HFFc6 (cell line): ENCODE measurements at regions not wholly inside any gene's neighbourhood (a gene's known extent, or its start where the extent isn't known, plus 50 kb on each side); places are given as distances from the start of the nearest gene placed in this dataset.
A peak's percentile ranks its signal among the peaks of the same experiment; 100 is the strongest.

Experiments used
- DNase-seq: peaks from one replicate; pipeline ENCODE4 v3.0.0-alpha.2; 2018
- H3K27ac Mint-ChIP-seq: 2 replicates; pipeline ENCODE4 v1.8.0; 2020; ENCODE audit warnings: mild to moderate bottlenecking, mixed read lengths
- H3K27me3 Mint-ChIP-seq: 2 replicates; pipeline ENCODE4 v1.8.0; 2021; ENCODE audit warnings: mild to moderate bottlenecking, moderate library complexity, mixed read lengths; ENCODE audit not compliant: insufficient read depth
- H3K36me3 Mint-ChIP-seq: 2 replicates; pipeline ENCODE4 v1.8.0; 2021; ENCODE audit warnings: low read depth, mixed read lengths
- H3K4me1 Mint-ChIP-seq: 2 replicates; pipeline ENCODE4 v1.8.0; 2020; ENCODE audit warnings: low read depth, mixed read lengths
- H3K4me3 Mint-ChIP-seq: 2 replicates; pipeline ENCODE4 v1.8.0; 2020; ENCODE audit warnings: mild to moderate bottlenecking, moderate library complexity, mixed read lengths
- H3K9me3 Mint-ChIP-seq: 2 replicates; pipeline ENCODE4 v1.8.0; 2020; ENCODE audit warnings: mild to moderate bottlenecking, mixed read lengths
- TF ChIP-seq, protein P1 (sequence below): fragments of 200-600 bp; sonication (generic); IDR thresholded peaks from 2 replicates; pipeline ENCODE4 v1.5.0; 2021; ENCODE audit warnings: antibody characterized with exemption, mild to moderate bottlenecking

DNA sequence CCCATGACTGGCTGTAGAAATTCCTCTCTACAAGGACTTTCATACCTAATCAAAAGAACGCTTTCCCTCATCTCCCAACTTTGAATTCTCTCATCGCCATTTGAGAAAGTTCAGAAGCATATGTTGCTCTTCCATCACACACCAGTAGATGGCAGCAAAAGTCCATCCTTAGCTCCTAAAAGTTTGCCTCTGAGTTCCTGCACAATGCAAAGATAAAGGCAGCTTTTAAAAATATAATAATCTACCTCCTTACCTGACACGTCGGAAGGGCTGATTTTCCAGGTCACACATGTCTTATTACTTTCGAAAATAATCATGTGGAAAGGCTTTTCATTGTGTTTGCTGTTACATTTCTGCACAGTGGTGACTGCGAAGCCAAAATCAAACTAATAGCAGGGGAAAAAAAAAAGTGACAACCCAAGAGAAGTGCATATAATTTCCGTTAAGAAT is 456.7 kb upstream of the SEL1L start:
- no peaks in the 10 kb centered on the region for H3K4me1 Mint-ChIP-seq
- H3K9me3 Mint-ChIP-seq: peaks cover 7% of the 10 kb centered on the region
- no peak overlapping the region for H3K4me3 Mint-ChIP-seq
- TF ChIP-seq, protein P1, sequence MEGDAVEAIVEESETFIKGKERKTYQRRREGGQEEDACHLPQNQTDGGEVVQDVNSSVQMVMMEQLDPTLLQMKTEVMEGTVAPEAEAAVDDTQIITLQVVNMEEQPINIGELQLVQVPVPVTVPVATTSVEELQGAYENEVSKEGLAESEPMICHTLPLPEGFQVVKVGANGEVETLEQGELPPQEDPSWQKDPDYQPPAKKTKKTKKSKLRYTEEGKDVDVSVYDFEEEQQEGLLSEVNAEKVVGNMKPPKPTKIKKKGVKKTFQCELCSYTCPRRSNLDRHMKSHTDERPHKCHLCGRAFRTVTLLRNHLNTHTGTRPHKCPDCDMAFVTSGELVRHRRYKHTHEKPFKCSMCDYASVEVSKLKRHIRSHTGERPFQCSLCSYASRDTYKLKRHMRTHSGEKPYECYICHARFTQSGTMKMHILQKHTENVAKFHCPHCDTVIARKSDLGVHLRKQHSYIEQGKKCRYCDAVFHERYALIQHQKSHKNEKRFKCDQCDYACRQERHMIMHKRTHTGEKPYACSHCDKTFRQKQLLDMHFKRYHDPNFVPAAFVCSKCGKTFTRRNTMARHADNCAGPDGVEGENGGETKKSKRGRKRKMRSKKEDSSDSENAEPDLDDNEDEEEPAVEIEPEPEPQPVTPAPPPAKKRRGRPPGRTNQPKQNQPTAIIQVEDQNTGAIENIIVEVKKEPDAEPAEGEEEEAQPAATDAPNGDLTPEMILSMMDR: peak; percentile 87
- no peaks in the 10 kb centered on the region for H3K36me3 Mint-ChIP-seq
- peak; percentile 22 for DNase-seq
- H3K27ac Mint-ChIP-seq: no peak overlapping the region
- no peaks in the 10 kb centered on the region for H3K27me3 Mint-ChIP-seq

DNA sequence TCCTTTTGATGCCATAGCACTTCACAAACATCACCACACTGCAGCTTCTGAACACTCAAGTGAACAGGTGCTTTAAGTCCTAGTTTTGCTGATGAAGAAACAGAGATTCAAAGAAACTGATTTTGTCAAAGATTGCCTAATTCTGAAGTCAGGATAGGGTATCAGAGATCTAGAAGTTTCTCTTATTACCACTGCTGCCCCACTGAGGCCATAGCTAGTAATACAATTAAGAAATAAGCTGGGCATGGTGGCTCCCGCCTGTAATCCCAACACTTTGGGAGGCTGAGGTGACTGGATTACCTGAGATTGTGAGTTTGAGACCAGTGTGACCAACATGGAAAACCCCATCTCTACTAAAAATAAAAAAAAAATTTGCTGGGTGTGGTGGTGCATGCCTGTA is 458.3 kb upstream of the SEL1L start:
- Mint-ChIP-seq H3K27ac (no peak overlapping the region), H3K9me3 (peaks cover 12% of the 10 kb centered on the region), H3K36me3 (peaks cover 5% of the 10 kb centered on the region), H3K4me3 (no peak overlapping the region), H3K4me1 (no peaks in the 10 kb centered on the region), H3K27me3 (no peaks in the 10 kb centered on the region)
- DNase-seq: no peak
- TF ChIP-seq, protein P1: peak; percentile 38; the same call in 1 of the 2 replicates

DNA sequence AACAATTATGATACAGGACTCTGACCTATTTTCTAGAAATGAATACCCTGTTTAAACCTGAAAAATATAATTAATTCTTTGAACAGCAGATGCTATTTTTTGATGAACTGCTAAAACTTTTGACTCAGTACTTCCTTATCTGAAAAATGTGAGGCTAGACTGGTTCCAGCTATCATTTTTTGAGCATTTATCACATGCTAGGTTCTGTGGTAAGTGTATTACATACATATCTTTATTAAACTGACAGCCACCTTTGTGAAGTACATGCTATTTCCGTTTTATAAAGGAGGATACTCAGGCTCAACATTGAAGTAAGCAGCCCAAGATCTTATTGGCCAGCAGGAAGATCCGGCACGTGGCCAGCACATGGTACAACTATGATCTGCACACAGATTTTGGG is 459.8 kb upstream of the SEL1L start:
- no peaks in the 10 kb centered on the region for H3K4me1 Mint-ChIP-seq
- no peaks in the 10 kb centered on the region for H3K27me3 Mint-ChIP-seq
- TF ChIP-seq, protein P1: no peak
- no peak overlapping the region for H3K27ac Mint-ChIP-seq
- H3K4me3 Mint-ChIP-seq: no peak overlapping the region
- peaks cover 16% of the 10 kb centered on the region for H3K9me3 Mint-ChIP-seq
- peaks cover 5% of the 10 kb centered on the region for H3K36me3 Mint-ChIP-seq
- DNase-seq: no peak

DNA sequence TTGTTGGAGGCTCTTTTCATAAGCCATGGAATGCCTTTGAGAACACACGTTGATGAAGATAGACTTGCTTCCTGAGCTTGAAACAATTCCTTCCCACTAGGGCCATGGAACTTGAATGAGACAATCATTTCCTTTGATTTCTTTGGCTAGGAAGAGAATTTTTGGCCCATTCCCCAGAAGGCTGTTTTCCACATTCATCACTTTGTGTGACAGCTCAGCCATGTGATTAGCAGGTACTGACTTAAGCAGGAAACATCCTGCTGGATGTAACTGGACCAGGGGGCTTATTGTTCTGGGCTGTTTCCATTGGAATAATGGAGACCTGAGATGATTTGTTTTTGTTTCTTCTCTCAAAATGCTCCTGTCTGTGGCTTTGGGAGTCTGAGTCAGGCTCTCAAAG is 469.8 kb upstream of the SEL1L start:
- H3K36me3 Mint-ChIP-seq: peaks cover 6% of the 10 kb centered on the region; the same call in 1 of the 2 replicates
- H3K9me3 Mint-ChIP-seq: peaks cover 54% of the 10 kb centered on the region
- no peak overlapping the region for H3K27ac Mint-ChIP-seq
- H3K27me3 Mint-ChIP-seq: no peaks in the 10 kb centered on the region
- TF ChIP-seq, protein P1: no peak
- H3K4me3 Mint-ChIP-seq: no peak overlapping the region
- no peak for DNase-seq
- no peaks in the 10 kb centered on the region for H3K4me1 Mint-ChIP-seq

DNA sequence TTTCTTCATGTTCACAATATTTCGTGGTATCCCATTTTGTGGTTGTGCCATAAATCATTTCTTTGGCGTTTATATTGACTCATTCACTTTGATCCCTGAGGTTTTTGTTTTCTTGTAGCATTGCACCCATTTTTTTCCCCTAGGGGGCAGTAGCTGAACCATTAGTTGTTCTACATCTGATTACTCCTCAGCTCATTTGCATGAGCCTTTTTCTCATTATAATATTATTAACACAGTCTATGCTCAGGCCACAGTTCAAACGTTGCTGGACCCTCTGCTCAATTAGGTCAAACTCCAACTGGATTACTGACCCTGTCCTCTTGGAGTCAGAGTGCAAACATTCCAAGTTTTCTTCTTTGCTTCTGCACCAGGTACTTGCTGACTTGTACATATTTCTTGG is 475.4 kb upstream of the SEL1L start:
- Mint-ChIP-seq H3K27me3 (no peaks in the 10 kb centered on the region), H3K4me3 (no peak overlapping the region), H3K4me1 (no peaks in the 10 kb centered on the region), H3K27ac (no peak overlapping the region), H3K36me3 (0 out of 2 replicates have a peak, but pooled peaks cover 5% of the 10 kb centered on the region), H3K9me3 (peaks cover 42% of the 10 kb centered on the region)
- DNase-seq: no peak
- TF ChIP-seq, protein P1: peak; percentile 43

DNA sequence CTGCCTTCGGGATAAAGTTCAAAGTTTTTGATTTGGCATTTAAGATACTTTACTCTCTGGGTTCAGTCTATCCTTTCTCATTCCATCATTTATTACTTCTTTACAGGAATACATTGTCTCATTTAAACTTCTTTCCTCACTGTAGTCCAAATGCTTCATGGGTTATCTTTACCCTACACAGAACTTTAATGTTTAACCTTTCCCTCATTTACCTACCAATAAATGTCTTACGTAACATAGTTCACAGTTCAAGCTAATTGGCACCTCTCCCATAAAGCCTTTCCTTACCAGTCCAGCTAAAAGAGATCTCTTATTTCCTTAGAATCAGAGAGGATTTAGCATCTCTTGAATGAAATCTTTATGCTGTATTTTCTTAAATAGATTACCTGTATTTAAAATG is 476.3 kb upstream of the SEL1L start:
- peaks cover 44% of the 10 kb centered on the region for H3K9me3 Mint-ChIP-seq
- no peak for DNase-seq
- H3K4me3 Mint-ChIP-seq: no peak overlapping the region
- no peak overlapping the region for H3K27ac Mint-ChIP-seq
- 0 out of 2 replicates have a peak, but pooled peaks cover 5% of the 10 kb centered on the region for H3K36me3 Mint-ChIP-seq
- H3K4me1 Mint-ChIP-seq: no peaks in the 10 kb centered on the region
- TF ChIP-seq, protein P1: no peak
- H3K27me3 Mint-ChIP-seq: no peaks in the 10 kb centered on the region
